MM.1S (cell line): ENCODE measurements at regions not wholly inside any gene's neighbourhood (a gene's known extent, or its start where the extent isn't known, plus 50 kb on each side); places are given as distances from the start of the nearest gene placed in this dataset.

ENCODE experiments used
- DNase-seq: peaks from one replicate; pipeline ENCODE4 v3.0.0-alpha.2; 2015
- H2AFZ ChIP-seq: fragments of 300-600 bp; sonication (generic); 2 replicates; pipeline ENCODE4 v1.6.0; 2016; ENCODE audit warnings: antibody characterized with exemption, low read length
- H3F3A ChIP-seq: fragments of 300-600 bp; sonication (generic); 2 replicates; pipeline ENCODE4 v1.6.1; 2016; ENCODE audit warnings: mild to moderate bottlenecking, antibody characterized with exemption, low read length, moderate library complexity, mixed read lengths; ENCODE audit not compliant: insufficient read depth
- H3K27ac ChIP-seq: fragments of 300-600 bp; sonication (generic); 2 replicates; pipeline ENCODE4 v1.5.1; 2016; ENCODE audit warnings: mild to moderate bottlenecking, low read length
- H3K27me3 ChIP-seq: fragments of 300-600 bp; sonication (generic); replicated peaks from 2 replicates; pipeline ENCODE4 v1.6.0; 2016; ENCODE audit warnings: low read length; ENCODE audit not compliant: insufficient read depth
- H3K36me3 ChIP-seq: fragments of 300-600 bp; sonication (generic); replicated peaks from 2 replicates; pipeline ENCODE4 v1.6.1; 2016; ENCODE audit warnings: mild to moderate bottlenecking, low read length, mixed read lengths; ENCODE audit not compliant: insufficient read depth
- H3K4me1 ChIP-seq: fragments of 300-600 bp; sonication (generic); 2 replicates; pipeline ENCODE4 v1.6.1; 2016; ENCODE audit warnings: low read length, mixed read lengths
- H3K4me2 ChIP-seq: fragments of 300-600 bp; sonication (generic); 2 replicates; pipeline ENCODE4 v1.6.0; 2016; ENCODE audit warnings: low read depth, low read length
- H3K4me3 ChIP-seq: fragments of 300-600 bp; sonication (generic); 2 replicates; pipeline ENCODE4 v1.5.1; 2016; ENCODE audit warnings: low read length, mixed read lengths
- H3K79me2 ChIP-seq: fragments of 300-600 bp; sonication (generic); 2 replicates; pipeline ENCODE4 v1.6.1; 2016; ENCODE audit warnings: mixed run types, low read length, mixed read lengths
- H3K9ac ChIP-seq: fragments of 300-600 bp; sonication (generic); 2 replicates; pipeline ENCODE4 v1.6.1; 2016; ENCODE audit warnings: low read length, mixed read lengths
- H3K9me2 ChIP-seq: fragments of 300-600 bp; sonication (generic); replicated peaks from 2 replicates; pipeline ENCODE4 v1.6.1; 2016; ENCODE audit warnings: mild to moderate bottlenecking, low read length, mixed read lengths; ENCODE audit not compliant: insufficient read depth
- H3K9me3 ChIP-seq: fragments of 300-600 bp; sonication (generic); replicated peaks from 2 replicates; pipeline ENCODE4 v1.6.1; 2016; ENCODE audit warnings: mild to moderate bottlenecking, low read length, mixed read lengths; ENCODE audit not compliant: insufficient read depth
- H4K20me1 ChIP-seq: fragments of 300-600 bp; sonication (generic); 2 replicates; pipeline ENCODE4 v1.6.1; 2016; ENCODE audit warnings: mild to moderate bottlenecking, low read length, moderate library complexity, mixed read lengths; ENCODE audit not compliant: insufficient read depth
- CTCF ChIP-seq: fragments of 300-600 bp; sonication (generic); IDR thresholded peaks from 2 replicates; pipeline ENCODE4 v1.5.1; 2016; ENCODE audit warnings: antibody characterized with exemption, low read length, mixed read lengths
- EZH2 ChIP-seq: fragments of 300-600 bp; sonication (generic); optimal IDR thresholded peaks from 2 replicates; pipeline ENCODE3; 2017; ENCODE audit warnings: low read depth, mild to moderate bottlenecking, antibody characterized with exemption, low read length, mixed read lengths
- EZH2phosphoT487 ChIP-seq: fragments of 300-600 bp; sonication (generic); IDR thresholded peaks from 2 replicates; pipeline ENCODE4 v1.6.1; 2018; ENCODE audit warnings: antibody characterized with exemption, low read length

GRCh38 chr6:78583079-78583478 is 284.3 kb upstream of the IRAK1BP1 start:
- no peaks in the 10 kb centered on the region for H3K36me3 ChIP-seq
- H2AFZ ChIP-seq, result no peak overlapping the region
- H3K4me3 ChIP-seq, result no peak overlapping the region
- no peak overlapping the region for H3K27ac ChIP-seq
- H3F3A ChIP-seq, result no peaks in the 10 kb centered on the region
- no peaks in the 10 kb centered on the region for H3K27me3 ChIP-seq
- H3K4me1 ChIP-seq, result peaks cover 31% of the 10 kb centered on the region
- H3K9me3 ChIP-seq, result no peaks in the 10 kb centered on the region
- DNase-seq, result no peak
- TF ChIP-seq EZH2 (no peak), CTCF (no peak), EZH2phosphoT487 (no peak)
- no peaks in the 10 kb centered on the region for H4K20me1 ChIP-seq
- H3K9me2 ChIP-seq, result no peaks in the 10 kb centered on the region
- H3K79me2 ChIP-seq, result no peaks in the 10 kb centered on the region
- no peak overlapping the region for H3K4me2 ChIP-seq
- H3K9ac ChIP-seq, result no peak overlapping the region

GRCh38 chr6:78589436-78589835 is 277.9 kb upstream of the IRAK1BP1 start:
- no peaks in the 10 kb centered on the region for H4K20me1 ChIP-seq
- DNase-seq, result no peak
- H3K27me3 ChIP-seq, result no peaks in the 10 kb centered on the region
- no peaks in the 10 kb centered on the region for H3K36me3 ChIP-seq
- H2AFZ ChIP-seq, result no peak overlapping the region
- no peaks in the 10 kb centered on the region for H3F3A ChIP-seq
- H3K4me1 ChIP-seq, result no peaks in the 10 kb centered on the region
- no peak overlapping the region for H3K27ac ChIP-seq
- no peaks in the 10 kb centered on the region for H3K9me2 ChIP-seq
- no peak overlapping the region for H3K4me3 ChIP-seq
- H3K4me2 ChIP-seq, result no peak overlapping the region
- H3K9ac ChIP-seq, result no peak overlapping the region
- no peaks in the 10 kb centered on the region for H3K79me2 ChIP-seq
- no peaks in the 10 kb centered on the region for H3K9me3 ChIP-seq
- TF ChIP-seq EZH2, result no peak
- TF ChIP-seq CTCF, result no peak
- TF ChIP-seq EZH2phosphoT487, result no peak

- no peak for TF ChIP-seq EZH2phosphoT487
- no peak for TF ChIP-seq EZH2
- TF ChIP-seq CTCF, result no peak
- H3K79me2 ChIP-seq, result no peaks in the 10 kb centered on the region
- H3K9me3 ChIP-seq, result no peaks in the 10 kb centered on the region
- no peak for DNase-seq
- H3K27ac ChIP-seq, result no peak overlapping the region
- no peak overlapping the region for H3K4me2 ChIP-seq
- no peaks in the 10 kb centered on the region for H3F3A ChIP-seq
- no peaks in the 10 kb centered on the region for H3K4me1 ChIP-seq
- H3K9ac ChIP-seq, result no peak overlapping the region
- H3K4me3 ChIP-seq, result no peak overlapping the region
- no peaks in the 10 kb centered on the region for H3K27me3 ChIP-seq
- H3K36me3 ChIP-seq, result no peaks in the 10 kb centered on the region
- no peak overlapping the region for H2AFZ ChIP-seq
- no peaks in the 10 kb centered on the region for H4K20me1 ChIP-seq
- no peaks in the 10 kb centered on the region for H3K9me2 ChIP-seq
Observed at GRCh38 chr6:78593898-78594667, 273.3 kb upstream of the IRAK1BP1 start.
